ENCODE measurements at regions not wholly inside any gene's neighbourhood (a gene's known extent, or its start where the extent isn't known, plus 50 kb on each side); places are given as distances from the start of the nearest gene placed in this dataset.
A peak's percentile ranks its signal among the peaks of the same experiment; 100 is the strongest.

- Mint-ChIP-seq H3K9me3 (no peaks in the 10 kb centered on the region), H3K27me3 (peaks cover 0 to 5% (median 0%) of the 10 kb centered on the region in 5 donors), H3K4me3 (no peak overlapping the region), H3K27ac (no peak overlapping the region), H3K36me3 (no peaks in the 10 kb centered on the region), H3K4me1 (peaks cover 6 to 21% (median 18%) of the 10 kb centered on the region in 7 donors)
- Histone ChIP-seq H3K4me3 (ENCODE audit: low read length) (no peak overlapping the region), H3K27ac (ENCODE audit: low read depth, low read length) (no peak overlapping the region), H3K9me3 (ENCODE audit: control insufficient read depth in 2 of 3, low read length in 3 of 3) (no peaks in the 10 kb centered on the region), H3K36me3 (ENCODE audit: control insufficient read depth in 2 of 3, insufficient read depth in 3 of 3, low read length in 3 of 3) (no peaks in the 10 kb centered on the region), H3K27me3 (ENCODE audit: control insufficient read depth in 2 of 2, insufficient read depth in 2 of 2, low read length in 2 of 2) (no peaks in the 10 kb centered on the region), H3K4me1 (ENCODE audit: control insufficient read depth in 2 of 2, insufficient read depth in 2 of 2, low read length in 2 of 2) (peaks cover 15 to 16% of the 10 kb centered on the region in 2 donors)
- ATAC-seq, result no peak
- intact Hi-C loops (cut with micrococcal nuclease), result no loop called here
- DNase-seq, result no peak
- CTCF ChIA-PET, result no interaction called here
- POLR2A ChIA-PET, result no interaction called here
These were observed 203.0 kb upstream of the SFSWAP start for GRCh38 chr12:131507881-131508280.

GRCh38 chr12:131509701-131510100 is 201.2 kb upstream of the SFSWAP start:
- no peaks in the 10 kb centered on the region for H3K36me3 Mint-ChIP-seq
- no peak overlapping the region for H3K27ac ChIP-seq (ENCODE audit: low read depth, low read length)
- no peaks in the 10 kb centered on the region for H3K9me3 ChIP-seq (ENCODE audit: control insufficient read depth in 2 of 3, low read length in 3 of 3)
- intact Hi-C loops (cut with micrococcal nuclease), result loop anchor here (5.0 to 10.0 kb wide), 2 partner anchors 93 to 205 kb away; partner anchors contain the start of gene SFSWAP (in 1 of the 2)
- DNase-seq (no peak), ATAC-seq (no peak)
- peaks cover 6 to 21% (median 18%) of the 10 kb centered on the region in 7 donors for H3K4me1 Mint-ChIP-seq
- peak overlapping the region in 1 of 9 donors; percentile 20 for H3K27ac Mint-ChIP-seq
- no peak overlapping the region for H3K4me3 Mint-ChIP-seq
- H3K27me3 ChIP-seq (ENCODE audit: control insufficient read depth in 2 of 2, insufficient read depth in 2 of 2, low read length in 2 of 2), result no peaks in the 10 kb centered on the region
- ChIA-PET CTCF (no interaction called here), POLR2A (no interaction called here)
- peaks cover 0 to 5% (median 0%) of the 10 kb centered on the region in 5 donors for H3K27me3 Mint-ChIP-seq
- H3K4me3 ChIP-seq (ENCODE audit: low read length), result no peak overlapping the region
- H3K4me1 ChIP-seq (ENCODE audit: control insufficient read depth in 2 of 2, insufficient read depth in 2 of 2, low read length in 2 of 2), result peaks cover 15 to 16% of the 10 kb centered on the region in 2 donors
- peaks cover 0 to 12% (median 0%) of the 10 kb centered on the region in 11 donors for H3K9me3 Mint-ChIP-seq
- H3K36me3 ChIP-seq (ENCODE audit: control insufficient read depth in 2 of 3, insufficient read depth in 3 of 3, low read length in 3 of 3), result no peaks in the 10 kb centered on the region

DNA sequence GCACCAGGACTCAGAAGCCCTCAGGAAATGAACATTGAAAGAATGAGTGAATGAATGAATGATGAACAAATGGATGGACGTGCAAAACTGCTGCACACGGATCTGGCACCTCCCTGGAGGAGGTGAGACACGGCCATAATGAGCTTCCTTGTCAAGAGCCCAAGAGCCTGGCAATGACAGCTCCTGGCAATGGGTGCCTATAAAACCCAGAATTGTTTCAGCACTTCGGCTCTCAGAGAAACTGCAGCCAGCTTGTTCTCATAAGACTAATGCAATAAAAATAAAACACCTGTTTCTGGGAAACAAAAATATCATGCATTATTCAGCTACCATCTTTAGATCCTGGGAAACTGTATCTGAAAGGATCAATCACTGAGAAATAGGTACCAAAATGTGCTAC is 200.5 kb upstream of the SFSWAP start:
- Histone ChIP-seq H3K27me3 (ENCODE audit: control insufficient read depth in 2 of 2, insufficient read depth in 2 of 2, low read length in 2 of 2) (no peaks in the 10 kb centered on the region), H3K27ac (ENCODE audit: low read depth, low read length) (no peak overlapping the region), H3K4me3 (ENCODE audit: low read length) (no peak overlapping the region), H3K4me1 (ENCODE audit: control insufficient read depth in 2 of 2, insufficient read depth in 2 of 2, low read length in 2 of 2) (peaks cover 15 to 16% of the 10 kb centered on the region in 2 donors), H3K9me3 (ENCODE audit: control insufficient read depth in 2 of 3, low read length in 3 of 3) (no peaks in the 10 kb centered on the region), H3K36me3 (ENCODE audit: control insufficient read depth in 2 of 3, insufficient read depth in 3 of 3, low read length in 3 of 3) (no peaks in the 10 kb centered on the region)
- DNase-seq (no peak), ATAC-seq (no peak)
- H3K9me3 Mint-ChIP-seq, result peaks cover 0 to 19% (median 6%) of the 10 kb centered on the region in 11 donors
- H3K27me3 Mint-ChIP-seq, result peaks cover 0 to 5% (median 0%) of the 10 kb centered on the region in 5 donors
- peak overlapping the region in 2 of 9 donors; percentile 20 to 51 for H3K27ac Mint-ChIP-seq
- intact Hi-C loops (cut with micrococcal nuclease), result loop anchor here (5.0 to 10.0 kb wide), 2 partner anchors 92 to 204 kb away; partner anchors contain the start of gene SFSWAP (in 1 of the 2)
- no peak overlapping the region for H3K4me3 Mint-ChIP-seq
- CTCF ChIA-PET, result no interaction called here
- POLR2A ChIA-PET, result interaction anchor here (1.0 to 1.3 kb wide), 3 partner anchors 11 to 200 kb away, joined by 3 read pairs; partner anchors contain the start of gene SFSWAP
- peaks cover 0 to 3% (median 0%) of the 10 kb centered on the region in 5 donors for H3K36me3 Mint-ChIP-seq
- peaks cover 6 to 21% (median 18%) of the 10 kb centered on the region in 7 donors for H3K4me1 Mint-ChIP-seq

DNA sequence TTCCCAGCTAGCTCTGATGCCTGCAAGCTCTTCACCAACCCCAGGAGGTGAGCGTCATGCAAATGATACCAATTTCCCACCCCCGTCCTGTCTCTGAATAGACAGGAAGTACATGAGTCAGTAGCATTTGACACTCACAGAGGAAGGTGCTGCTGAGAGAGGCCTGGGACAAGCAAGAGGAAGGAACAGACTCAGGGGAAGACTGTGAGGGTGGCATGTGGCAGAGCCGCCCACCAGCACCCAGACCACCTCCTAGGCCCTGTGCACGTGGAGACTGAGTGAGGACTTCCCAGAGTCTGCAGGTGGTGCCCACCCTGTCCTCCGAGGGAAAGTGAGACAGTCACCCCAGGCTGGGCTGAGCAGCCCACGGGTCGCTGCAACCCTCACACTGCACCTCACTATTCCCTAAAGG is 199.5 kb upstream of the SFSWAP start:
- H3K4me1 Mint-ChIP-seq, result peaks cover 6 to 21% (median 15%) of the 10 kb centered on the region in 7 donors
- H3K27ac Mint-ChIP-seq, result peak overlapping the region; percentile 67 to 92 (median 82)
- ChIA-PET POLR2A (interaction anchor here (0.6 to 1.3 kb wide), 5 partner anchors 12 to 199 kb away, joined by 3 to 4 read pairs (median 3); partner anchors contain the start of gene SFSWAP), CTCF (no interaction called here)
- DNase-seq, result peak in 8 of 9 donors; percentile 34 to 74 (median 56)
- Histone ChIP-seq H3K36me3 (ENCODE audit: control insufficient read depth in 2 of 3, insufficient read depth in 3 of 3, low read length in 3 of 3) (no peaks in the 10 kb centered on the region), H3K27me3 (ENCODE audit: control insufficient read depth in 2 of 2, insufficient read depth in 2 of 2, low read length in 2 of 2) (no peaks in the 10 kb centered on the region), H3K4me3 (ENCODE audit: low read length) (no peak overlapping the region), H3K27ac (ENCODE audit: low read depth, low read length) (peak overlapping the region; percentile 37), H3K4me1 (ENCODE audit: control insufficient read depth in 2 of 2, insufficient read depth in 2 of 2, low read length in 2 of 2) (peaks cover 15 to 16% of the 10 kb centered on the region in 2 donors), H3K9me3 (ENCODE audit: control insufficient read depth in 2 of 3, low read length in 3 of 3) (peaks cover 0 to 6% (median 0%) of the 10 kb centered on the region in 3 experiments)
- peaks cover 0 to 8% (median 4%) of the 10 kb centered on the region in 5 donors for H3K36me3 Mint-ChIP-seq
- ATAC-seq, result peak; percentile 92
- peaks cover 3 to 29% (median 10%) of the 10 kb centered on the region in 11 donors for H3K9me3 Mint-ChIP-seq
- H3K4me3 Mint-ChIP-seq, result peak overlapping the region; percentile 5 to 71 (median 26)
- intact Hi-C loops (cut with micrococcal nuclease), result loop anchor here (5.0 to 10.0 kb wide), 2 partner anchors 91 to 203 kb away; partner anchors contain the start of gene SFSWAP (in 1 of the 2)
- H3K27me3 Mint-ChIP-seq, result peaks cover 0 to 5% (median 3%) of the 10 kb centered on the region in 5 donors

- no peak for DNase-seq
- peak; percentile 5 for ATAC-seq
- H3K27ac ChIP-seq (ENCODE audit: low read depth, low read length), result peak overlapping the region; percentile 37
- no peaks in the 10 kb centered on the region for H3K36me3 ChIP-seq (ENCODE audit: control insufficient read depth in 2 of 3, insufficient read depth in 3 of 3, low read length in 3 of 3)
- H3K27me3 ChIP-seq (ENCODE audit: control insufficient read depth in 2 of 2, insufficient read depth in 2 of 2, low read length in 2 of 2), result no peaks in the 10 kb centered on the region
- H3K27me3 Mint-ChIP-seq, result peaks cover 0 to 5% (median 3%) of the 10 kb centered on the region in 5 donors
- H3K9me3 ChIP-seq (ENCODE audit: control insufficient read depth in 2 of 3, low read length in 3 of 3), result peaks cover 0 to 6% (median 0%) of the 10 kb centered on the region in 3 experiments
- H3K4me3 Mint-ChIP-seq, result peak overlapping the region in 7 of 10 donors; percentile 15 to 71 (median 37)
- no peak overlapping the region for H3K4me3 ChIP-seq (ENCODE audit: low read length)
- H3K4me1 Mint-ChIP-seq, result peaks cover 6 to 21% (median 15%) of the 10 kb centered on the region in 7 donors
- intact Hi-C loops (cut with micrococcal nuclease), result loop anchor here (5.0 to 10.0 kb wide), 2 partner anchors 90 to 203 kb away; partner anchors contain the start of gene SFSWAP (in 1 of the 2)
- H3K27ac Mint-ChIP-seq, result peak overlapping the region; percentile 67 to 92 (median 87)
- H3K4me1 ChIP-seq (ENCODE audit: control insufficient read depth in 2 of 2, insufficient read depth in 2 of 2, low read length in 2 of 2), result peaks cover 15 to 16% of the 10 kb centered on the region in 2 donors
- ChIA-PET CTCF (no interaction called here), POLR2A (interaction anchor here (0.6 to 1.3 kb wide), 2 partner anchors 158 to 199 kb away, joined by 3 read pairs; partner anchors contain the start of gene SFSWAP)
- H3K36me3 Mint-ChIP-seq, result peaks cover 0 to 10% (median 4%) of the 10 kb centered on the region in 5 donors
- peaks cover 3 to 34% (median 13%) of the 10 kb centered on the region in 11 donors for H3K9me3 Mint-ChIP-seq
These were observed 198.9 kb upstream of the SFSWAP start for GRCh38 chr12:131511803-131512561.

GRCh38 chr12:131513606-131514005 is 197.3 kb upstream of the SFSWAP start:
- peaks cover 15 to 16% of the 10 kb centered on the region in 2 donors for H3K4me1 ChIP-seq (ENCODE audit: control insufficient read depth in 2 of 2, insufficient read depth in 2 of 2, low read length in 2 of 2)
- ATAC-seq (no peak), DNase-seq (no peak)
- no peaks in the 10 kb centered on the region for H3K36me3 ChIP-seq (ENCODE audit: control insufficient read depth in 2 of 3, insufficient read depth in 3 of 3, low read length in 3 of 3)
- H3K27ac Mint-ChIP-seq, result no peak overlapping the region
- H3K27ac ChIP-seq (ENCODE audit: low read depth, low read length), result no peak overlapping the region
- peaks cover 0 to 10% (median 4%) of the 10 kb centered on the region in 5 donors for H3K36me3 Mint-ChIP-seq
- peaks cover 0 to 15% (median 0%) of the 10 kb centered on the region in 3 experiments for H3K9me3 ChIP-seq (ENCODE audit: control insufficient read depth in 2 of 3, low read length in 3 of 3)
- H3K4me3 Mint-ChIP-seq, result peak overlapping the region in 1 of 10 donors; percentile 25
- intact Hi-C loops (cut with micrococcal nuclease), result loop anchor here (5.0 to 10.0 kb wide), 2 partner anchors 89 to 201 kb away; partner anchors contain the start of gene SFSWAP (in 1 of the 2)
- ChIA-PET CTCF (no interaction called here), POLR2A (no interaction called here)
- H3K4me1 Mint-ChIP-seq, result peaks cover 6 to 21% (median 15%) of the 10 kb centered on the region in 7 donors
- peaks cover 0 to 6% (median 0%) of the 10 kb centered on the region in 5 donors for H3K27me3 Mint-ChIP-seq
- H3K9me3 Mint-ChIP-seq, result peaks cover 3 to 49% (median 19%) of the 10 kb centered on the region in 11 donors
- H3K27me3 ChIP-seq (ENCODE audit: control insufficient read depth in 2 of 2, insufficient read depth in 2 of 2, low read length in 2 of 2), result no peaks in the 10 kb centered on the region
- H3K4me3 ChIP-seq (ENCODE audit: low read length), result no peak overlapping the region

All from naive thymus-derived CD4-positive, alpha-beta T cell (primary cell).